Stomach (tissue), 4 donors: ENCODE measurements at regions not wholly inside any gene's neighbourhood (a gene's known extent, or its start where the extent isn't known, plus 50 kb on each side); places are given as distances from the start of the nearest gene placed in this dataset.

ENCODE experiments used
- CTCF ChIP-seq, 7 experiments: fragments of 450-650 bp in 4 of 7; fragments of 200-600 bp in 3 of 7; sonication (generic) in 3 of 7; IDR thresholded peaks; one replicate each; pipeline ENCODE4 v1.5.1; 2016 to 2019; ENCODE audit warnings: antibody characterized with exemption in 7 of 7, control low read depth in 2 of 7, mild to moderate bottlenecking in 1 of 7
- EP300 ChIP-seq: sonication (generic); formaldehyde crosslinking; IDR thresholded peaks from one replicate; pipeline ENCODE4 v1.6.1; 2017; ENCODE audit warnings: antibody characterized with exemption
- POLR2AphosphoS5 ChIP-seq, 3 donors: sonication (generic); formaldehyde crosslinking; IDR thresholded peaks; one replicate each; pipeline ENCODE4 v1.6.1; 2016; ENCODE audit warnings: antibody characterized with exemption in 3 of 3

GRCh38 chr11:43994196-43994595, 51.8 kb downstream of the C11orf96 start:
- no peak for TF ChIP-seq CTCF (IDR thresholded peaks at IDR 0.05)
- no peak for TF ChIP-seq POLR2AphosphoS5 (IDR thresholded peaks at IDR 0.05)
- TF ChIP-seq EP300 = no peak
